ENCODE measurements at regions not wholly inside any gene's neighbourhood (a gene's known extent, or its start where the extent isn't known, plus 50 kb on each side); places are given as distances from the start of the nearest gene placed in this dataset.

DNA sequence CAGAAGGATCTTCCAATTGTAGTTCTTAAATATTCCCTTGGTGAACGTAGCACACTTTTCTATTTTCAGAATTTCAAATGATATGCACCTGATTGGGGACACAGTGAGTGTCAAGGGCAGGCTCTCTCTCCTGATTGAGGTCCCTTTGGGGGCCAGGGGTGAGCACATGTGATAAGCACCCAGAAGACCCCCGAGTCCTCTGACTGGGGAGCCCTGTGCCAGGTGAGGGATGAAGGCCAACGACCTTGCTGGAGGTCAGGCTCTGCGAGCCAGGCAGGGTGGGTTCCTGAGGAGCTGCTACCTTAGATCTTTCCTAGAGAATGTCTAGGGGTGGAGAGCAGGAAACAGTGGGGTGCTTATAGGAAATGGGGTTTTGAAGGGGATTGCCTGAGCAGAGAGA lies 1253.9 kb downstream of the BRD1 start:
- Histone ChIP-seq H3K4me3 (ENCODE audit: insufficient read depth, low read length, poor library complexity, severe bottlenecking) (no peak overlapping the region), H3K9me3 (ENCODE audit: insufficient read depth, low read length) (peaks cover 14% of the 10 kb centered on the region; the same call in 1 of the 2 replicates), H3K79me2 (ENCODE audit: insufficient read depth, low read length) (no peaks in the 10 kb centered on the region), H3K4me2 (ENCODE audit: low read depth, low read length, poor library complexity, severe bottlenecking) (no peak overlapping the region), H2AFZ (ENCODE audit: low read depth, low read length, severe bottlenecking) (no peak overlapping the region), H4K20me1 (ENCODE audit: low read depth, low read length) (no peaks in the 10 kb centered on the region), H3K27ac (ENCODE audit: low read depth, low read length) (no peak overlapping the region), H3F3A (ENCODE audit: insufficient read depth) (no peaks in the 10 kb centered on the region), H3K27me3 (ENCODE audit: low read length) (no peaks in the 10 kb centered on the region), H3K36me3 (ENCODE audit: low read length) (no peaks in the 10 kb centered on the region), H3K9ac (ENCODE audit: low read length) (no peak overlapping the region), H3K9me2 (replicated peaks; ENCODE audit: insufficient read depth, low read length) (no peaks in the 10 kb centered on the region)
- no peak for TF ChIP-seq EZH2phosphoT487 (conservative IDR thresholded peaks at IDR 0.05; ENCODE audit: low read length)
- TF ChIP-seq, protein P1, sequence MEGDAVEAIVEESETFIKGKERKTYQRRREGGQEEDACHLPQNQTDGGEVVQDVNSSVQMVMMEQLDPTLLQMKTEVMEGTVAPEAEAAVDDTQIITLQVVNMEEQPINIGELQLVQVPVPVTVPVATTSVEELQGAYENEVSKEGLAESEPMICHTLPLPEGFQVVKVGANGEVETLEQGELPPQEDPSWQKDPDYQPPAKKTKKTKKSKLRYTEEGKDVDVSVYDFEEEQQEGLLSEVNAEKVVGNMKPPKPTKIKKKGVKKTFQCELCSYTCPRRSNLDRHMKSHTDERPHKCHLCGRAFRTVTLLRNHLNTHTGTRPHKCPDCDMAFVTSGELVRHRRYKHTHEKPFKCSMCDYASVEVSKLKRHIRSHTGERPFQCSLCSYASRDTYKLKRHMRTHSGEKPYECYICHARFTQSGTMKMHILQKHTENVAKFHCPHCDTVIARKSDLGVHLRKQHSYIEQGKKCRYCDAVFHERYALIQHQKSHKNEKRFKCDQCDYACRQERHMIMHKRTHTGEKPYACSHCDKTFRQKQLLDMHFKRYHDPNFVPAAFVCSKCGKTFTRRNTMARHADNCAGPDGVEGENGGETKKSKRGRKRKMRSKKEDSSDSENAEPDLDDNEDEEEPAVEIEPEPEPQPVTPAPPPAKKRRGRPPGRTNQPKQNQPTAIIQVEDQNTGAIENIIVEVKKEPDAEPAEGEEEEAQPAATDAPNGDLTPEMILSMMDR (IDR thresholded peaks at IDR 0.05; ENCODE audit: insufficient read depth, low read length, poor library complexity, severe bottlenecking): no peak

DNA sequence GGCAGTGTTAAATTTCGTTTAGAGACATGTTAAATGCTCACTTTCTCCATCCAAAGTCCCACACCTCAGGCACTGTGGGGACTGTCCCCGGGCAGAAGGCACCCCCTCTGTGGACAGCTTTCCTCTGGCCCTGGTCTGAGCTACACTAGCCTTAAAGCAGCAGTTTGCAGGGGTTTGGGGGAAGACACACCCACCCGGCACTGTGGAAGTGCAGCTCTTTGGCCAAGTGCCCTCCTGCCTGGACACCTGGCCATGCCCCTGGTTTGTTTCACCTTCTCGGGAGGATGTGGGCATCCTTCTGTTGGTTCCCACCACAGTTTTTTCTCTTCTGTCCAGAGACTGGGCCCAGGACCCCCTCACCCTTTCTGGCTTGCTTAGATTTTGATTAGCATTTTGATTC lies 1254.7 kb downstream of the BRD1 start:
- H3K36me3 ChIP-seq (ENCODE audit: low read length): no peaks in the 10 kb centered on the region
- H3K9me3 ChIP-seq (ENCODE audit: insufficient read depth, low read length): peaks cover 14% of the 10 kb centered on the region; the same call in 1 of the 2 replicates
- no peak for TF ChIP-seq EZH2phosphoT487 (conservative IDR thresholded peaks at IDR 0.05; ENCODE audit: low read length)
- TF ChIP-seq, protein P1 (IDR thresholded peaks at IDR 0.05; ENCODE audit: insufficient read depth, low read length, poor library complexity, severe bottlenecking): no peak
- no peaks in the 10 kb centered on the region for H3K79me2 ChIP-seq (ENCODE audit: insufficient read depth, low read length)
- no peaks in the 10 kb centered on the region for H3K9me2 ChIP-seq (replicated peaks; ENCODE audit: insufficient read depth, low read length)
- no peak overlapping the region for H3K4me3 ChIP-seq (ENCODE audit: insufficient read depth, low read length, poor library complexity, severe bottlenecking)
- H3K27ac ChIP-seq (ENCODE audit: low read depth, low read length): no peak overlapping the region
- H3K27me3 ChIP-seq (ENCODE audit: low read length): no peaks in the 10 kb centered on the region
- no peaks in the 10 kb centered on the region for H3F3A ChIP-seq (ENCODE audit: insufficient read depth)
- no peak overlapping the region for H2AFZ ChIP-seq (ENCODE audit: low read depth, low read length, severe bottlenecking)
- H3K4me2 ChIP-seq (ENCODE audit: low read depth, low read length, poor library complexity, severe bottlenecking): no peak overlapping the region
- H4K20me1 ChIP-seq (ENCODE audit: low read depth, low read length): no peaks in the 10 kb centered on the region
- no peak overlapping the region for H3K9ac ChIP-seq (ENCODE audit: low read length)

DNA sequence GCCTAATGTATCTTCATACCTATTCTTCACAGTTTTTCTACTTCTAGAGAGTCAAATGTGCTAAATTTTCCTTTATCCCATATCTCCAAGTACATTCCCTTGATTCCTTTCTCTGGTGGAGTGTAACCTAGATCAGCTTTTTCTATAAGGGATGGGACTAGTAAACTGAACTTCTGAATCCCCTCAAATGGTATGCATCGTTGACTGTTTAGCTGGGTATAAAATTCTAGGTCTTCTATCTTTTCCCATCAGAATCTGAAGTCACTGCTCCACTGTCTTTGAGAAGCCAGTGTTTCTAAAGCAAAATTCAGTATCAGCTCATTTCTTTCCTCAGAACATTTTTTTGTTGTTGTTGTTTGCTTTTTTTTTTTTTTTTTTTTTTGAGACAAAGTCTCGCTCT lies 1256.8 kb downstream of the BRD1 start:
- H3K36me3 ChIP-seq (ENCODE audit: low read length): no peaks in the 10 kb centered on the region
- no peak overlapping the region for H3K4me2 ChIP-seq (ENCODE audit: low read depth, low read length, poor library complexity, severe bottlenecking)
- no peaks in the 10 kb centered on the region for H3F3A ChIP-seq (ENCODE audit: insufficient read depth)
- H3K27ac ChIP-seq (ENCODE audit: low read depth, low read length): no peak overlapping the region
- no peaks in the 10 kb centered on the region for H3K9me2 ChIP-seq (replicated peaks; ENCODE audit: insufficient read depth, low read length)
- H3K27me3 ChIP-seq (ENCODE audit: low read length): no peaks in the 10 kb centered on the region
- no peak overlapping the region for H3K4me3 ChIP-seq (ENCODE audit: insufficient read depth, low read length, poor library complexity, severe bottlenecking)
- H3K9me3 ChIP-seq (ENCODE audit: insufficient read depth, low read length): peaks cover 14% of the 10 kb centered on the region; the same call in 1 of the 2 replicates
- no peak overlapping the region for H3K9ac ChIP-seq (ENCODE audit: low read length)
- TF ChIP-seq, protein P1 (IDR thresholded peaks at IDR 0.05; ENCODE audit: insufficient read depth, low read length, poor library complexity, severe bottlenecking): no peak
- no peak for TF ChIP-seq EZH2phosphoT487 (conservative IDR thresholded peaks at IDR 0.05; ENCODE audit: low read length)
- H3K79me2 ChIP-seq (ENCODE audit: insufficient read depth, low read length): no peaks in the 10 kb centered on the region
- H4K20me1 ChIP-seq (ENCODE audit: low read depth, low read length): no peaks in the 10 kb centered on the region
- no peak overlapping the region for H2AFZ ChIP-seq (ENCODE audit: low read depth, low read length, severe bottlenecking)
